Common myeloid progenitor, CD34-positive (primary cell): ENCODE measurements at regions not wholly inside any gene's neighbourhood (a gene's known extent, or its start where the extent isn't known, plus 50 kb on each side); places are given as distances from the start of the nearest gene placed in this dataset.

Experiments
- CTCF ChIA-PET: fragments of 350-600 bp; sonication (Branson Sonifier 250); formaldehyde crosslinking; loops from one replicate; lab custom pipeline; 2021; ENCODE audit warnings: antibody characterized with exemption; lab: Charles Lee
- POLR2A ChIA-PET: fragments of 350-600 bp; sonication (Branson Sonifier 250); formaldehyde crosslinking; loops from one replicate; lab custom pipeline; 2021; ENCODE audit warnings: antibody characterized with exemption; lab: Charles Lee
- DNase-seq, 3 donors: peaks; one replicate each; pipeline versions ENCODE4 v3.0.0 to v3.0.0-alpha.2; 2013
- H3K27ac ChIP-seq, 2 experiments: 1 replicate in 1 of 2; 2 replicates in 1 of 2; pipeline ENCODE4 v1.7.0; 2013; ENCODE audit warnings: inconsistent platforms in 2 of 2, low read length in 2 of 2, mild to moderate bottlenecking in 2 of 2, low read depth in 1 of 2, moderate library complexity in 1 of 2; ENCODE audit not compliant: severe bottlenecking in 2 of 2, insufficient read depth in 1 of 2, poor library complexity in 1 of 2
- H3K27me3 ChIP-seq, 5 experiments: replicated peaks in 2 of 5; 1 replicate in 3 of 5; 2 replicates in 2 of 5; pipeline versions ENCODE4 v1.6.1 to v1.7.0; 2013; ENCODE audit warnings: low read length in 4 of 5, mild to moderate bottlenecking in 2 of 5, moderate library complexity in 2 of 5, inconsistent platforms in 1 of 5; ENCODE audit not compliant: insufficient read depth in 5 of 5, control insufficient read depth in 4 of 5
- H3K36me3 ChIP-seq, 4 experiments: 1 replicate in 2 of 4; 2 replicates in 2 of 4; pipeline versions ENCODE4 v1.6.1 to v1.7.0; 2013; ENCODE audit warnings: low read length in 3 of 4, control low read depth in 1 of 4, mild to moderate bottlenecking in 1 of 4; ENCODE audit not compliant: control insufficient read depth in 4 of 4, insufficient read depth in 4 of 4
- H3K4me1 ChIP-seq, 4 experiments: 1 replicate in 3 of 4; 2 replicates in 1 of 4; pipeline versions ENCODE4 v1.6.1 to v1.7.1; 2013; ENCODE audit warnings: low read length in 3 of 4, mild to moderate bottlenecking in 3 of 4, control low read depth in 1 of 4, inconsistent platforms in 1 of 4, moderate library complexity in 1 of 4; ENCODE audit not compliant: control insufficient read depth in 4 of 4, insufficient read depth in 4 of 4; ENCODE audit errors: control extremely low read depth in 1 of 4
- H3K4me3 ChIP-seq, 7 experiments: 1 replicate in 4 of 7; 2 replicates in 3 of 7; pipeline versions ENCODE4 v1.5.1 to v1.7.0; 2013; ENCODE audit warnings: mild to moderate bottlenecking in 7 of 7, low read length in 6 of 7, moderate library complexity in 6 of 7, inconsistent platforms in 2 of 7, low read depth in 2 of 7, control low read depth in 1 of 7; ENCODE audit not compliant: insufficient read depth in 4 of 7, control insufficient read depth in 1 of 7; ENCODE audit errors: extremely low read depth in 1 of 7
- H3K9me3 ChIP-seq, 5 experiments: 1 replicate in 4 of 5; 2 replicates in 1 of 5; pipeline versions ENCODE4 v1.6.1 to v1.7.1; 2013; ENCODE audit warnings: low read length in 4 of 5, mild to moderate bottlenecking in 2 of 5, inconsistent platforms in 1 of 5, low read depth in 1 of 5, moderate library complexity in 1 of 5; ENCODE audit not compliant: control insufficient read depth in 4 of 5, insufficient read depth in 2 of 5; ENCODE audit errors: control extremely low read depth in 1 of 5
- WGBS: methylation state at CpG from one replicate; pipeline ENCODE4 v1.1.5; 2013; ENCODE audit not compliant: insufficient coverage; 5-methylcytosine and 5-hydroxymethylcytosine counted together

- 100% methylated on average over 2 of the region's 4 CpGs for WGBS
- Histone ChIP-seq H3K36me3 (no peaks in the 10 kb centered on the region), H3K4me1 (no peaks in the 10 kb centered on the region), H3K9me3 (no peaks in the 10 kb centered on the region), H3K4me3 (no peak overlapping the region), H3K27me3 (no peaks in the 10 kb centered on the region), H3K27ac (no peak overlapping the region)
- ChIA-PET POLR2A (no interaction called here), CTCF (no interaction called here)
- DNase-seq = no peak
Measured at GRCh38 chr4:180669680-180670079, 1573.5 kb upstream of the TENM3 start.

GRCh38 chr4:180674619-180675358 is 1568.4 kb upstream of the TENM3 start:
- no peaks in the 10 kb centered on the region for H3K9me3 ChIP-seq
- peaks cover 0 to 3% (median 0%) of the 10 kb centered on the region in 4 experiments for H3K4me1 ChIP-seq
- no peak overlapping the region for H3K27ac ChIP-seq
- ChIA-PET CTCF (interaction anchor here (0.8 to 1.0 kb wide), 2 partner anchors 8 to 9 kb away, joined by 3 read pairs; no protein-coding TSS in a partner anchor), POLR2A (no interaction called here)
- 60% methylated on average over 1 of the region's 4 CpGs for WGBS
- no peak for DNase-seq
- H3K4me3 ChIP-seq = no peak overlapping the region
- H3K36me3 ChIP-seq = no peaks in the 10 kb centered on the region
- no peaks in the 10 kb centered on the region for H3K27me3 ChIP-seq

- H3K27me3 ChIP-seq = peaks cover 0 to 2% (median 0%) of the 10 kb centered on the region in 5 experiments
- H3K9me3 ChIP-seq = no peaks in the 10 kb centered on the region
- CTCF ChIA-PET = interaction anchor here (0.8 to 1.0 kb wide), 2 partner anchors 9 to 10 kb away, joined by 3 read pairs; no protein-coding TSS in a partner anchor
- H3K4me1 ChIP-seq = peaks cover 0 to 3% (median 0%) of the 10 kb centered on the region in 4 experiments
- POLR2A ChIA-PET = no interaction called here
- H3K4me3 ChIP-seq = no peak overlapping the region
- no CpG with 5 or more reads among the region's 1 CpG for WGBS
- no peaks in the 10 kb centered on the region for H3K36me3 ChIP-seq
- no peak overlapping the region for H3K27ac ChIP-seq
- no peak for DNase-seq
Measured at GRCh38 chr4:180675359-180675650, 1567.9 kb upstream of the TENM3 start.

- WGBS = 53% methylated on average over 2 of the region's 2 CpGs
- Histone ChIP-seq H3K27me3 (peaks cover 0 to 4% (median 0%) of the 10 kb centered on the region in 5 experiments), H3K4me1 (peaks cover 0 to 3% (median 0%) of the 10 kb centered on the region in 4 experiments), H3K9me3 (no peaks in the 10 kb centered on the region), H3K36me3 (no peaks in the 10 kb centered on the region), H3K27ac (no peak overlapping the region), H3K4me3 (no peak overlapping the region)
- DNase-seq = no peak
- CTCF ChIA-PET = interaction anchor here (1.0 kb wide), 1 partner anchor 15 kb away, joined by 3 read pairs; no protein-coding TSS in a partner anchor
- POLR2A ChIA-PET = no interaction called here
Measured at GRCh38 chr4:180680305-180680704, 1562.9 kb upstream of the TENM3 start.

- Histone ChIP-seq H3K36me3 (no peaks in the 10 kb centered on the region), H3K4me1 (no peaks in the 10 kb centered on the region), H3K9me3 (no peaks in the 10 kb centered on the region), H3K27me3 (peaks cover 0 to 4% (median 0%) of the 10 kb centered on the region in 5 experiments), H3K4me3 (no peak overlapping the region), H3K27ac (no peak overlapping the region)
- ChIA-PET CTCF (interaction anchor here (0.5 kb wide), 1 partner anchor 18 kb away, joined by 3 read pairs; no protein-coding TSS in a partner anchor), POLR2A (no interaction called here)
- no peak for DNase-seq
- no CpG with 5 or more reads among the region's 2 CpGs for WGBS
Measured at GRCh38 chr4:180682776-180683175, 1560.4 kb upstream of the TENM3 start.

GRCh38 chr4:180683186-180683585 is 1560.0 kb upstream of the TENM3 start:
- POLR2A ChIA-PET = no interaction called here
- CTCF ChIA-PET = interaction anchor here (0.5 kb wide), 1 partner anchor 18 kb away, joined by 3 read pairs; no protein-coding TSS in a partner anchor
- no peak overlapping the region for H3K4me3 ChIP-seq
- peaks cover 0 to 4% (median 0%) of the 10 kb centered on the region in 5 experiments for H3K27me3 ChIP-seq
- no peak overlapping the region for H3K27ac ChIP-seq
- WGBS = 100% methylated on average over 3 of the region's 5 CpGs
- H3K4me1 ChIP-seq = no peaks in the 10 kb centered on the region
- DNase-seq = no peak
- no peaks in the 10 kb centered on the region for H3K9me3 ChIP-seq
- no peaks in the 10 kb centered on the region for H3K36me3 ChIP-seq

GRCh38 chr4:180688480-180688879 is 1554.7 kb upstream of the TENM3 start:
- H3K27me3 ChIP-seq = no peaks in the 10 kb centered on the region
- 75% methylated on average over 2 of the region's 2 CpGs for WGBS
- ChIA-PET POLR2A (no interaction called here), CTCF (no interaction called here)
- H3K4me3 ChIP-seq = no peak overlapping the region
- no peaks in the 10 kb centered on the region for H3K4me1 ChIP-seq
- no peaks in the 10 kb centered on the region for H3K36me3 ChIP-seq
- no peak overlapping the region for H3K27ac ChIP-seq
- peaks cover 0 to 3% (median 0%) of the 10 kb centered on the region in 5 experiments for H3K9me3 ChIP-seq
- DNase-seq = no peak
